Pancreas (tissue), 10 donors: ENCODE measurements at regions not wholly inside any gene's neighbourhood (a gene's known extent, or its start where the extent isn't known, plus 50 kb on each side); places are given as distances from the start of the nearest gene placed in this dataset.

Experiments used
- ATAC-seq, 4 donors: fragments of 200-7000 bp; cut with Tn5 transposase; one replicate each; pipeline versions ENCODE4 v1.8.0 to v1.9.1; 2020; ENCODE audit warnings: mild to moderate bottlenecking in 4 of 4, moderate library complexity in 4 of 4
- DNase-seq, 6 donors: peaks; one replicate each; pipeline ENCODE4 v3.0.0-alpha.2; 2020
- FAIRE-seq: peaks from 2 replicates; lab custom pipeline; 2012; peaks lifted over from hg19 to GRCh38; lab: Jason Lieb, UNC
- H3K27ac ChIP-seq, 4 donors: fragments of 200-600 bp; sonication (generic); 1 replicate in 3 of 4; 2 replicates in 1 of 4; pipeline versions ENCODE4 v1.5.0 to v1.8.0; 2020
- H3K27me3 ChIP-seq, 4 donors: fragments of 200-600 bp; one replicate each; pipeline ENCODE4 v1.8.0; 2021
- H3K36me3 ChIP-seq, 3 donors: fragments of 200-600 bp; sonication (generic) in 1 of 3; one replicate each; pipeline versions ENCODE4 v1.5.0 to v1.8.0; 2020 to 2021
- H3K4me1 ChIP-seq, 3 donors: fragments of 200-600 bp; one replicate each; pipeline ENCODE4 v1.8.0; 2021
- H3K4me3 ChIP-seq, 4 donors: fragments of 200-600 bp; sonication (generic) in 2 of 4; one replicate each; pipeline versions ENCODE4 v1.5.0 to v1.8.0; 2020 to 2021
- H3K9me3 ChIP-seq, 4 donors: fragments of 200-600 bp; one replicate each; pipeline ENCODE4 v1.8.0; 2021
- CTCF ChIP-seq, 4 donors: fragments of 200-600 bp; sonication (generic) in 3 of 4; IDR thresholded peaks; one replicate each; pipeline versions ENCODE4 v1.5.0 to v1.8.0; 2021; ENCODE audit warnings: antibody characterized with exemption in 4 of 4
- WGBS, 2 donors: extraction: QIAGEN DNeasy Blood & Tissue Kit; methylation state at CpG; one replicate each; pipeline ENCODE4 v1.1.7; 2013; 5-methylcytosine and 5-hydroxymethylcytosine counted together
- intact Hi-C, 3 donors: fragments of 100-400 bp; cut with DNase I; formaldehyde crosslinking; loops; one replicate each; pipeline versions ENCODE4 v1.11.1 to v1.14.2; 2022
- donor health status: healthy with polysubstance abuse.
- donor health status: DM: no; HTN: no; CAD: no; lungs with moderate emphysema.
- donor health status: DM: no; HTN: no; CAD: no.
- donor health status: control.
- donor health status: control.
- donor health status: Bipolar disorder and iron deficiency.
- donor health status: DM: yes; HTN: yes; CAD: no.
- donor health status: DM: no; HTN: no; CAD: no.
- donor health status: DM: no; HTN: no; CAD: no.
- donor health status: DM: yes; HTN: yes; CAD: no.

- DNase-seq: no peak
- FAIRE-seq: no peak
- H3K36me3 ChIP-seq: no peaks in the 10 kb centered on the region
- H3K27me3 ChIP-seq: no peaks in the 10 kb centered on the region
- TF ChIP-seq CTCF (IDR thresholded peaks at IDR 0.05): no peak
- intact Hi-C loops: no loop called here
- H3K4me1 ChIP-seq: peaks cover 0 to 6% (median 0%) of the 10 kb centered on the region in 3 donors
- WGBS, 2 donors: 75 to 80% methylated on average over 3 of the region's 3 CpGs
- H3K27ac ChIP-seq: no peak overlapping the region
- no peak overlapping the region for H3K4me3 ChIP-seq
- ATAC-seq: peak in 1 of 4 donors; percentile 38
- H3K9me3 ChIP-seq: no peaks in the 10 kb centered on the region
Measured at GRCh38 chr5:68449380-68449779, 233.8 kb downstream of the PIK3R1 start.

- no peak for FAIRE-seq
- H3K27me3 ChIP-seq: no peaks in the 10 kb centered on the region
- H3K4me3 ChIP-seq: no peak overlapping the region
- 68 to 80% methylated on average over 5 of the region's 5 CpGs for WGBS, 2 donors
- TF ChIP-seq CTCF (IDR thresholded peaks at IDR 0.05): no peak
- H3K27ac ChIP-seq: no peak overlapping the region
- no peaks in the 10 kb centered on the region for H3K36me3 ChIP-seq
- H3K9me3 ChIP-seq: no peaks in the 10 kb centered on the region
- no peak for DNase-seq
- ATAC-seq: peak in 1 of 4 donors; percentile 47
- H3K4me1 ChIP-seq: no peaks in the 10 kb centered on the region
- intact Hi-C loops: no loop called here
Measured at GRCh38 chr5:68450245-68450852, 234.8 kb downstream of the PIK3R1 start.

GRCh38 chr5:68452286-68452685, 236.7 kb downstream of the PIK3R1 start:
- no peak for TF ChIP-seq CTCF (IDR thresholded peaks at IDR 0.05)
- intact Hi-C loops: no loop called here

GRCh38 chr5:68454172-68454571, 238.6 kb downstream of the PIK3R1 start:
- DNase-seq (no peak), ATAC-seq (no peak), FAIRE-seq (no peak)
- H3K27ac ChIP-seq: no peak overlapping the region
- intact Hi-C loops: no loop called here
- H3K27me3 ChIP-seq: no peaks in the 10 kb centered on the region
- WGBS, 2 donors: 88 to 91% methylated on average over 3 of the region's 3 CpGs
- H3K36me3 ChIP-seq: no peaks in the 10 kb centered on the region
- no peak overlapping the region for H3K4me3 ChIP-seq
- H3K9me3 ChIP-seq: no peaks in the 10 kb centered on the region
- no peak for TF ChIP-seq CTCF (IDR thresholded peaks at IDR 0.05)
- H3K4me1 ChIP-seq: peaks cover 12 to 30% (median 23%) of the 10 kb centered on the region in 3 donors

More at GRCh38 chr5:68452286-68452685, 236.7 kb downstream of the PIK3R1 start:
- FAIRE-seq (no peak), DNase-seq (no peak), ATAC-seq (no peak)
- 89% methylated on average over 3 of the region's 3 CpGs for WGBS, 2 donors
- peaks cover 4 to 11% (median 7%) of the 10 kb centered on the region in 3 donors for H3K4me1 ChIP-seq
- H3K27ac ChIP-seq: no peak overlapping the region
- H3K4me3 ChIP-seq: no peak overlapping the region
- H3K27me3 ChIP-seq: no peaks in the 10 kb centered on the region
- no peaks in the 10 kb centered on the region for H3K9me3 ChIP-seq
- no peaks in the 10 kb centered on the region for H3K36me3 ChIP-seq

- ATAC-seq: no peak
- 93 to 94% methylated on average over 2 of the region's 2 CpGs for WGBS, 2 donors
- Histone ChIP-seq H3K4me1 (peaks cover 12 to 36% (median 29%) of the 10 kb centered on the region in 3 donors), H3K4me3 (no peak overlapping the region), H3K27ac (no peak overlapping the region), H3K36me3 (no peaks in the 10 kb centered on the region), H3K27me3 (no peaks in the 10 kb centered on the region), H3K9me3 (no peaks in the 10 kb centered on the region)
- no peak for TF ChIP-seq CTCF (IDR thresholded peaks at IDR 0.05)
- intact Hi-C loops: loop anchor here in 1 of 3 donors (5.0 kb wide), 1 partner anchor 167 kb away; no protein-coding TSS in a partner anchor
- DNase-seq: no peak
- FAIRE-seq: no peak
Measured at GRCh38 chr5:68454766-68455165, 239.2 kb downstream of the PIK3R1 start.
